ENCODE measurements at regions not wholly inside any gene's neighbourhood (a gene's known extent, or its start where the extent isn't known, plus 50 kb on each side); places are given as distances from the start of the nearest gene placed in this dataset.
A peak's percentile ranks its signal among the peaks of the same experiment; 100 is the strongest.

DNA sequence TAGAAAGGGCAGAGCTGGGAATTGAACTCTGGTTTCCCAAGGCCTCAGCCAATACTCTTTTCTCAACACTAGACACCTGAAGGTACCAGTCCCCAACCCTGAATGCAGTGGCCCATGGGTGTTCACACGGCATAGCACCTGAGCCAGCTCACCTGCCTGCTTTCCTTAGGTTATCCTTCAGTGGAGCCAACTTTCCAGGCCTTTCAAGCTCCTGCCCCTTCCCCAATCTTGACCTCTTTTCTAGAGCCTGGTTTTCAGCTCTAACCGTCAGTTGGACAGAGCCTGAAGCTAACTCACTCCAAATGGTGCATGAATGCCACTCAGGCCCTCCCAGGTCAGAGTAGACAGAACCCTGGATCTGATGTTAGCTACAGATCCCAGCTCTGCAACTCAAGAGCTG lies 66.1 kb upstream of the ITGA11 start:
- Histone ChIP-seq H4K20me1 (no peaks in the 10 kb centered on the region), H3K4me2 (no peak overlapping the region), H3K4me3 (no peak overlapping the region), H3K36me3 (no peaks in the 10 kb centered on the region), H3K9ac (no peak overlapping the region), H3K27ac (no peak overlapping the region), H3K9me3 (replicated peaks in 1 of 11) (no peaks in the 10 kb centered on the region), H3K27me3 (no peaks in the 10 kb centered on the region), H3K4me1 (no peaks in the 10 kb centered on the region)
- TF ChIP-seq Cebpa-rat (IDR thresholded peaks at IDR 0.05), result no peak

DNA sequence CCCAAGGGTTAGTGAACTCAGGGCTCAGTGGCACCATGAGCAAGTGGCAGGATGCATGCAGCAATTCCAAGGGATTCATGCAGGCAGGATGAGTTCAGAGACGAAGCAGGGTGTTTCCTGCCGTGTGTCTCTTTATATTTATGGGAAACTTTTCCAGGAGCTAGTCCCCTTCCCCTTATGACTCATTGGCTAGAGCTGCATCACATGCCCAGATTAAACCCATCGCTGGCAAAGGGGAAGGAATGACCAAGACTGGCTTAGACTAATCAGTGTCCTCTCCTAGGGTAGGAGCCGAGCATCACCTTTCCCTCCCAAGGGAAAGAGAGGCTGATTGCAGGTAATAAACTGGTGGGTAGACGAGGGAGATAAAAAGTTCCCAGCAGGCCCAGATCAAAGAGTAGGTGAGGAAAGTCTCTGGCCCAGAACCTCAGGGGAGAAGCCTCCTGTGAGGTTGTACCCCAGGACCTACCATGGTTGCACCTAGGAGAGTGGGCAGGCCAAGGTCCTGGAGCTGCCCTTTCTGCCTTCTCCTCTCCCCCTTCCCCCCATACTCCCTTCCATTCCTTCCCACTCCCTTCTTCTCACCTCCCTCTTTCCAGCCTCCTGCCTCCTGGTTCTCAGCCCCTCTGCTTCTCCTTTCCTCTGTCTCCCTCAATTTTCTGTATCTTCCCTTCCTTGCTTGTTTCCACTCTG lies 67.8 kb upstream of the ITGA11 start:
- Histone ChIP-seq H3K9ac (no peak overlapping the region), H3K4me2 (no peak overlapping the region), H4K20me1 (no peaks in the 10 kb centered on the region), H3K4me3 (no peak overlapping the region), H3K27me3 (no peaks in the 10 kb centered on the region), H3K4me1 (peaks cover 0 to 11% (median 9%) of the 10 kb centered on the region in 10 experiments; a peak in 11 of 20 replicates), H3K27ac (no peak overlapping the region), H3K9me3 (replicated peaks in 1 of 11) (no peaks in the 10 kb centered on the region), H3K36me3 (no peaks in the 10 kb centered on the region)
- no peak for TF ChIP-seq Cebpa-rat (IDR thresholded peaks at IDR 0.05)

DNA sequence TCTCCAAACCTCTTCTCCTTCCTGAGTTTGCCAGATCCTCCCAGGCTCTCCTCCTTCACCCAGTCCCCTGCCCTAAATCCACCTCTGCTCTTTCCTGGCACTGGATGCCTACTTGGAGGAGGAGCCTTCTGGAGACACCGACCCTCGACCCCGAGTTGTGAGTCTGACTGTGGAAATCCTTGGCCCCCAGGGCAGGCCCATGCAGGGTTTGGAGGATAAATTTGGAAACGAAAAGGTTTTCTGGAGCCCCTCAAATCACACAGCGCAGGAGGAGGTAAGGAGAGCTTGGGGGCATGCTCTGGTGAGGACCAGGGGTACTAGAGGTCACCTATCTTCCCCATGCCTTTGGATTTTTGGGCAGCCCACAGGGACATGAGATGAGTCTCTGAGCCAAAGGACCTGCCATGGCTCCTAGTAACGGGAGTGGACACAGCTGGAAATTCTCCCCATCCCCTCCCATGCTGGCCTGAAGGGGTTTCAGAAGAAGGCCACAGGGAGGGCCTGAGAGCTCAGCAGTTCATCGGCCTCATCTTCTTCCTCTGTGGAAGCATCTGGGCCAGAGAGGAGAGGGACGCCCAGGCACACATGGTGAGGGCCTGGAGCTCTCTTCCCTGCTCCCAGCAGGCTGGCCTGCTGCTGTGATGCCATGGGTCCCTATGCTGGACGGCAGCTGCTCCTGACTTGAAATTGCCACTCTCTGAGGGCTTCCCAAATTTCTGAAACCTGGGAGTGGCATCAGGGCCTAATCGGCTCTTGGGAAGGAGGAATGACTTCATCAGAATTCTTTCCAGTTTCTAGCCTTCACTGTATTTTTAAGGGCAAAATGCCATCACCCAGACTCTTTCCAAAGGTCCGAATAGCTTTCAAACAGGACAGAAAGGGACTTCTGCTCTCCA lies 68.6 kb upstream of the ITGA11 start:
- TF ChIP-seq Cebpa-rat (IDR thresholded peaks at IDR 0.05), result no peak
- no peak overlapping the region for H3K9ac ChIP-seq

DNA sequence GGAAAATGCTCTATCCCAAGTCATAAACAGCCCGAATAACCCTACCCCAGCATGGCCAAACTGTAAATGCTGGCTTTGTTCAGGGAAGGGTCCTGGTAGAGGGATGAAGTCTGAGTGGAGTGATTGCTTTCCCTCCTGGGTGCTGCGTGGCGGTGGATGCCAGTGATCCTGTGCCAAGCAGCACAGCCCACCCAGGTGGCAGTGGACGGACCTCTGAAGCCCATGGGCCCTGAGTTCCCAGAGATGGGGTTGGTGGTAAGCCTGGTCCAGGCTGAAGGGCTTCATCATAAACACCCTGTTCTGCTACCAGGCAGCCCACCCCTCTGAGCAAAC lies 69.3 kb upstream of the ITGA11 start:
- no peaks in the 10 kb centered on the region for H4K20me1 ChIP-seq
- H3K27me3 ChIP-seq, result no peaks in the 10 kb centered on the region
- H3K9me3 ChIP-seq (replicated peaks in 1 of 11), result no peaks in the 10 kb centered on the region
- H3K4me3 ChIP-seq, result no peak overlapping the region
- H3K9ac ChIP-seq, result no peak overlapping the region
- no peak for TF ChIP-seq Cebpa-rat (IDR thresholded peaks at IDR 0.05)
- peaks cover 0 to 13% (median 10%) of the 10 kb centered on the region in 10 experiments; a peak in 11 of 20 replicates for H3K4me1 ChIP-seq
- H3K27ac ChIP-seq, result no peak overlapping the region
- no peaks in the 10 kb centered on the region for H3K36me3 ChIP-seq
- no peak overlapping the region for H3K4me2 ChIP-seq

More for the DNA sequence above, 68.6 kb upstream of the ITGA11 start:
- Histone ChIP-seq H3K4me2 (no peak overlapping the region), H3K9me3 (replicated peaks in 1 of 11) (no peaks in the 10 kb centered on the region), H3K4me1 (peaks cover 0 to 13% (median 10%) of the 10 kb centered on the region in 10 experiments; a peak in 11 of 20 replicates), H4K20me1 (no peaks in the 10 kb centered on the region), H3K27ac (no peak overlapping the region), H3K27me3 (no peaks in the 10 kb centered on the region), H3K4me3 (no peak overlapping the region), H3K36me3 (no peaks in the 10 kb centered on the region)

DNA sequence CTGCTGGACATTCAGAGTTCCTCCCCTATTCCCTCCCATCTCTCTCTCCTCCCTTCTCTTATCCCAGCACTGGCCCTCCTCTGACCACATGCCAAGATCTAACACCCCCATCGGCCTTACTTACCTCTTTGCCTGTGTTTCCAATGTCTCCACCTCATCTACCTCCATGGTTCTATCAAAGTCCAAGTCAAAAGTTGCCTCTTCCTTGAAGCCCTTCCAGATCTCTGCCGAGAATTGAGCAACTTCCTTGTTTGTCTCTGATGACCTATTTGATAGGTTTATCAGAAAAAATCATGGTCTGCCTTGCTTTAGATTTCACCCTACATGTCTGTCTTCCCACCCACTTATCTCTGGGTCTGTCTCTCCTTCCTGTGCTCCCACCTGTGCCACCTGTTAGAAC lies 69.7 kb upstream of the ITGA11 start:
- TF ChIP-seq Cebpa-rat (IDR thresholded peaks at IDR 0.05), result no peak
- H3K4me2 ChIP-seq, result no peak overlapping the region
- H3K27ac ChIP-seq, result no peak overlapping the region
- H4K20me1 ChIP-seq, result no peaks in the 10 kb centered on the region
- no peaks in the 10 kb centered on the region for H3K9me3 ChIP-seq (replicated peaks in 1 of 11)
- H3K4me3 ChIP-seq, result no peak overlapping the region
- H3K9ac ChIP-seq, result no peak overlapping the region
- H3K4me1 ChIP-seq, result peaks cover 0 to 13% (median 10%) of the 10 kb centered on the region in 10 experiments; a peak in 11 of 20 replicates
- no peaks in the 10 kb centered on the region for H3K36me3 ChIP-seq
- H3K27me3 ChIP-seq, result no peaks in the 10 kb centered on the region

DNA sequence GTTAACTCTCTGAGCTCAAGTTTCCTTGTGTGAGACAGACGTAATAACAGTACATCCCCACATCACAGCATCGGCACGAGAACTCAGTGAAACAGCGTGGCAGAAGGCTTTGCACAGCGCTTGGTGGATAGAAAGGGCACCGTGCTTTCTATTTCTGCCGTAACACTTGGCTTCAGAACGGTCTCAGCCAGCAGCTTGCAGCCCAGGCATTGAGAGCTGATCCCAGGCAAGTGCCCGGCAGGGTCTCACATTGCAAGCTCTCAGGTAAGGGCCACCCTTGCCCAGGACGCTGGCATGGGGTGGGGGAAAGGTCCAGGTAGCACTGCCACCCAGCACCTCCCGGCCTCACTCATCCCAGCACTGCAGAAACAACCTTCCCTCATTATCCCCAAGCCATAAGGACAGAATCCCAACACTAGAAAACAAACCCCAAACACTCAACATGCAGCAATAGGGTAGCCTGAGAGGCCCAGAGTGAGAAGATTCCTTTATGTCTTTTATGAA lies 70.5 kb upstream of the ITGA11 start:
- H4K20me1 ChIP-seq, result no peaks in the 10 kb centered on the region
- H3K27me3 ChIP-seq, result no peaks in the 10 kb centered on the region
- TF ChIP-seq Cebpa-rat (IDR thresholded peaks at IDR 0.05), result no peak

DNA sequence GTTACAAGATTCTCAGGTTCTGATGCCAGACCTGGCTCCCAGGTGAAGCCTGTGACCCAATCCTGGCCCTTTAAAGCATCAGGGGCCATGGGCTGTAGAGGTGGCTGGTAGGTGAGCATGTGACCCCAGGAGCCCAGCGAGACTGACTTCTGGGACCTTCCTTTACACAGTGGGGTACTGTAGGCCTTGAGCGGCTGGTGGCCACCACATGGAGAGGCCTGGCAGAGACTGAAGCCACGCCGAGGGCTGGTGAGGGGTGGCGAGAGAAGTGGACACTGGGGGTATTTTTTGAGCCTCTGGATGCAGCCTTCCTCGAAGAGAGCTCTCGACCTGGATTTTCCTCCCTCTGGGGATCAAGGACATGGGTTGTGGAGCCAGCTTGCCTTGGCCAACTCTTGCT lies 71.2 kb upstream of the ITGA11 start:
- H3K4me1 ChIP-seq, result peaks cover 0 to 13% (median 10%) of the 10 kb centered on the region in 10 experiments; a peak in 11 of 20 replicates
- H3K9ac ChIP-seq, result no peak overlapping the region
- H3K27ac ChIP-seq, result no peak overlapping the region
- no peak for TF ChIP-seq Cebpa-rat (IDR thresholded peaks at IDR 0.05)
- no peaks in the 10 kb centered on the region for H3K36me3 ChIP-seq
- no peaks in the 10 kb centered on the region for H4K20me1 ChIP-seq
- H3K9me3 ChIP-seq (replicated peaks in 1 of 11), result no peaks in the 10 kb centered on the region
- no peak overlapping the region for H3K4me2 ChIP-seq
- no peaks in the 10 kb centered on the region for H3K27me3 ChIP-seq
- H3K4me3 ChIP-seq, result no peak overlapping the region

More for the DNA sequence above, 70.5 kb upstream of the ITGA11 start:
- H3K9me3 ChIP-seq (replicated peaks in 1 of 11), result no peaks in the 10 kb centered on the region
- no peak overlapping the region for H3K4me3 ChIP-seq
- H3K36me3 ChIP-seq, result no peaks in the 10 kb centered on the region
- no peak overlapping the region for H3K27ac ChIP-seq
- no peak overlapping the region for H3K4me2 ChIP-seq
- H3K4me1 ChIP-seq, result peaks cover 0 to 13% (median 10%) of the 10 kb centered on the region in 10 experiments; a peak in 11 of 20 replicates
- H3K9ac ChIP-seq, result no peak overlapping the region

DNA sequence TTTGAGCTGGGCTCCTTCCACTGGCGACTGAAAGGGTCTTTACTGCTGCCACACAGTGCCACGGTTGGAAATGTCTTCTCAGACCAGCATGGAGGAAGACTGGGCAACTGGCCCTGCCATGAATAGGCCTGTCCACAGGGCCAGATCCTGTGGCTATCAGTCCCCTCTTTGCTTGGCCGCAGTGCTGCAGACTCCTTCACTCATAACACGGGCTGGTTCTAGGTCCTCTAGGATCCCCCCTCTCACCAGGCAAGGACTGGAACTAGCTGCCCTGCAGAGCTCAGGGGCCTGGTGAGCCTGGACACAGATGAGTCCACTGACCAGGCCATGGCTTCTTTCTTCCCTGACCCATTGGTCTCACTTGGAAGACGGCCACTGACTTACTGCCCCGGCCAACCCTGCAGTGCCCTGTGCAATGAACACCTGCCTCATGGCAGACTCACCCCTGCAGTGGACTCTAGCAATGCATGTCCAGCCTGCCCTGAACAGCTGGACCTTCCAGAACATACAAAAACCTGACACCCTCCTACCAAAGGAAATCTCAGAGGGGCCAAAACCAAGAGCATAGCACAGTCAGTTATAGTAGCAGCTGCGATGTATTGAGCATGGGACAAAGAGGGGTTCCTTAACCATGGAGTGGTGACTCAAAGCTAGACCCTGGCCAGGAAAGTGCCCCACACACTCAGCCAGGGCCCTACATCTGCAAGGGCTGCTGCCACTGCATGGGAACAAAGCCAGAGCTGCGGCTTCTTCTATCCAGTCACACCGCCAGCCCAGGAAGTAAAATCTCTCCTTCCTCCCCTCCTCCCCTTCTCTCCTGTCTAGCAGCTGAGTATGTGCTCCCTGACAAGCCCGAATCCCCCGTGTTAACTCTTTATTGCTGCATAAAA lies 72.1 kb upstream of the ITGA11 start:
- Histone ChIP-seq H3K4me2 (peak overlapping the region in 10 of 11 experiments; percentile 7 to 52 (median 28); a peak in 18 of 22 replicates), H3K36me3 (no peaks in the 10 kb centered on the region), H4K20me1 (no peaks in the 10 kb centered on the region), H3K4me3 (no peak overlapping the region), H3K9ac (no peak overlapping the region), H3K4me1 (peaks cover 0 to 13% (median 10%) of the 10 kb centered on the region in 10 experiments; a peak in 11 of 20 replicates), H3K9me3 (replicated peaks in 1 of 11) (no peaks in the 10 kb centered on the region), H3K27me3 (no peaks in the 10 kb centered on the region), H3K27ac (no peak overlapping the region)
- no peak for TF ChIP-seq Cebpa-rat (IDR thresholded peaks at IDR 0.05)
